Endothelial cell of umbilical vein (primary cell): ENCODE measurements at regions not wholly inside any gene's neighbourhood (a gene's known extent, or its start where the extent isn't known, plus 50 kb on each side); places are given as distances from the start of the nearest gene placed in this dataset.

Source experiments
- EZH2 ChIP-seq: IDR thresholded peaks from 2 replicates; pipeline ENCODE4 v1.6.1; 2012; ENCODE audit warnings: borderline replicate concordance, low read depth, mild to moderate bottlenecking, moderate library complexity, low read length, inconsistent platforms; ENCODE audit not compliant: severe bottlenecking
- MYC ChIP-seq: IDR thresholded peaks from one replicate; pipeline ENCODE4 v1.6.1; 2011; ENCODE audit warnings: mild to moderate bottlenecking, low read depth, low read length
- POLR2A ChIP-seq: IDR thresholded peaks from 2 replicates; pipeline ENCODE4 v1.6.1; 2012; ENCODE audit warnings: low read depth, mild to moderate bottlenecking, control low read depth, low read length
- POLR2AphosphoS5 ChIP-seq: IDR thresholded peaks from 2 replicates; pipeline ENCODE4 v1.6.1; 2012; ENCODE audit warnings: low read depth, mild to moderate bottlenecking, control low read depth, low read length, moderate library complexity; ENCODE audit not compliant: insufficient read depth
- TF ChIP-seq, protein P1 (sequence below), 2 donors: IDR thresholded peaks; 1 replicate in 1 of 2; 2 replicates in 1 of 2; pipeline ENCODE4 v1.5.1; 2011; ENCODE audit warnings: low read length in 2 of 2, mild to moderate bottlenecking in 2 of 2, moderate library complexity in 2 of 2, control low read depth in 1 of 2, inconsistent platforms in 1 of 2, low read depth in 1 of 2; ENCODE audit not compliant: insufficient read depth in 1 of 2; ENCODE audit errors: extremely low read depth in 1 of 2
- TF ChIP-seq, protein P2 (sequence below): IDR thresholded peaks from 2 replicates; pipeline ENCODE4 v1.6.1; 2011; ENCODE audit not compliant: insufficient read depth, insufficient read length

DNA sequence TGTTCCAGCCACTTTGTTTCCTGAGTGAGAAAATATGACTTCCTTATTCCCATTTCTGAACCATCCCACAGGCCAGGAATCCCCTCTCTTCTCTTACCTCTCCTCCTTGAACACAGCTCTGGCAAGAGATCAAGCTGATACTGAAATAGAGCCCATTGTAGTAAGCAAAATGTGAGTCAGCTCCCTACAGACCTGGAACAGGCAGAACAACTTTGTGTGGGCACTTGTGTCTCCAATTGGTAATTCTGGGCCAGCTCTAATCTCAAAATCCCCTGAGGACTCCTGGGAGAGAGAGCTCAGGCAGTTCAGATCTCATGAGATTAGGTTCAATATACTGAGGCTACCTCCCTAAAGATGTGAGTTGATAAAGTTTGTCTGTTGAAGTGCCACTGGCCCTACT lies 213.5 kb downstream of the GUCY2F start:
- TF ChIP-seq EZH2 (no peak), MYC (no peak), POLR2A (no peak), POLR2AphosphoS5 (no peak)
- TF ChIP-seq, protein P1, sequence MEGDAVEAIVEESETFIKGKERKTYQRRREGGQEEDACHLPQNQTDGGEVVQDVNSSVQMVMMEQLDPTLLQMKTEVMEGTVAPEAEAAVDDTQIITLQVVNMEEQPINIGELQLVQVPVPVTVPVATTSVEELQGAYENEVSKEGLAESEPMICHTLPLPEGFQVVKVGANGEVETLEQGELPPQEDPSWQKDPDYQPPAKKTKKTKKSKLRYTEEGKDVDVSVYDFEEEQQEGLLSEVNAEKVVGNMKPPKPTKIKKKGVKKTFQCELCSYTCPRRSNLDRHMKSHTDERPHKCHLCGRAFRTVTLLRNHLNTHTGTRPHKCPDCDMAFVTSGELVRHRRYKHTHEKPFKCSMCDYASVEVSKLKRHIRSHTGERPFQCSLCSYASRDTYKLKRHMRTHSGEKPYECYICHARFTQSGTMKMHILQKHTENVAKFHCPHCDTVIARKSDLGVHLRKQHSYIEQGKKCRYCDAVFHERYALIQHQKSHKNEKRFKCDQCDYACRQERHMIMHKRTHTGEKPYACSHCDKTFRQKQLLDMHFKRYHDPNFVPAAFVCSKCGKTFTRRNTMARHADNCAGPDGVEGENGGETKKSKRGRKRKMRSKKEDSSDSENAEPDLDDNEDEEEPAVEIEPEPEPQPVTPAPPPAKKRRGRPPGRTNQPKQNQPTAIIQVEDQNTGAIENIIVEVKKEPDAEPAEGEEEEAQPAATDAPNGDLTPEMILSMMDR (IDR thresholded peaks at IDR 0.05; ENCODE audit: extremely low read depth in 1 of 2, insufficient read depth in 1 of 2, low read depth in 1 of 2, low read length in 2 of 2): no peak
- TF ChIP-seq, protein P2, sequence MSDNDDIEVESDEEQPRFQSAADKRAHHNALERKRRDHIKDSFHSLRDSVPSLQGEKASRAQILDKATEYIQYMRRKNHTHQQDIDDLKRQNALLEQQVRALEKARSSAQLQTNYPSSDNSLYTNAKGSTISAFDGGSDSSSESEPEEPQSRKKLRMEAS: no peak
